ENCODE measurements at regions not wholly inside any gene's neighbourhood (a gene's known extent, or its start where the extent isn't known, plus 50 kb on each side); places are given as distances from the start of the nearest gene placed in this dataset.
"Not testable (repeated sequence)": the region's sequence is repeated elsewhere in the genome, so short reads cannot be mapped to it uniquely, and the experiment has no call there.

GRCh38 chr11:97982512-97982911 is 1038.2 kb upstream of the CNTN5 start:
- no peak for DNase-seq

- DNase-seq, result no peak
Measured at GRCh38 chr11:97989121-97989520, 1031.6 kb upstream of the CNTN5 start.

GRCh38 chr11:97990162-97990920 is 1030.4 kb upstream of the CNTN5 start:
- DNase-seq, result no peak

GRCh38 chr11:97993562-97993961 is 1027.2 kb upstream of the CNTN5 start:
- DNase-seq, result no peak

- DNase-seq, result no peak
Measured at GRCh38 chr11:97995874-97996273, 1024.9 kb upstream of the CNTN5 start.

GRCh38 chr11:97996762-97997161 is 1024.0 kb upstream of the CNTN5 start:
- no peak for DNase-seq

GRCh38 chr11:98003606-98004371 is 1017.0 kb upstream of the CNTN5 start:
- DNase-seq, result no peak

GRCh38 chr11:98007072-98007471 is 1013.7 kb upstream of the CNTN5 start:
- DNase-seq, result no peak

- DNase-seq, result no peak
Measured at GRCh38 chr11:98027652-98028051, 993.1 kb upstream of the CNTN5 start.

- DNase-seq, result no peak
Measured at GRCh38 chr11:98029832-98030231, 990.9 kb upstream of the CNTN5 start.

GRCh38 chr11:98036810-98037209 is 983.9 kb upstream of the CNTN5 start:
- DNase-seq, result no peak

- DNase-seq, result no peak
Measured at GRCh38 chr11:98040061-98040808, 980.5 kb upstream of the CNTN5 start.

GRCh38 chr11:98047647-98048046 is 973.1 kb upstream of the CNTN5 start:
- no peak for DNase-seq

- DNase-seq, result no peak
Measured at GRCh38 chr11:98053851-98054250, 966.9 kb upstream of the CNTN5 start.

GRCh38 chr11:98056945-98057344 is 963.8 kb upstream of the CNTN5 start:
- no peak for DNase-seq

GRCh38 chr11:98059488-98059887 is 961.3 kb upstream of the CNTN5 start:
- no peak for DNase-seq

- DNase-seq, result no peak
Measured at GRCh38 chr11:98060759-98061158, 960.0 kb upstream of the CNTN5 start.

- DNase-seq, result no peak
Measured at GRCh38 chr11:98061858-98062257, 958.9 kb upstream of the CNTN5 start.

GRCh38 chr11:98062714-98063113 is 958.0 kb upstream of the CNTN5 start:
- DNase-seq, result no peak

- no peak for DNase-seq
Measured at GRCh38 chr11:98068251-98068650, 952.5 kb upstream of the CNTN5 start.

GRCh38 chr11:98069147-98069546 is 951.6 kb upstream of the CNTN5 start:
- not testable (repeated sequence) for DNase-seq

- peak in 1 of 2 experiments; percentile 11 for DNase-seq
Measured at GRCh38 chr11:98069861-98070260, 950.9 kb upstream of the CNTN5 start.

GRCh38 chr11:98090861-98091505 is 929.8 kb upstream of the CNTN5 start:
- no peak for DNase-seq
